ENCODE measurements at regions not wholly inside any gene's neighbourhood (a gene's known extent, or its start where the extent isn't known, plus 50 kb on each side); places are given as distances from the start of the nearest gene placed in this dataset.

GRCh38 chr7:25361863-25362262 is 133.6 kb upstream of the NPVF start:
- Histone ChIP-seq H3K27me3 (replicated peaks; ENCODE audit: control insufficient read depth, insufficient read depth, low read length) (no peaks in the 10 kb centered on the region), H3K4me3 (replicated peaks; ENCODE audit: low read depth, low read length) (no peak overlapping the region), H3K36me3 (ENCODE audit: control insufficient read depth, insufficient read depth, low read length) (no peaks in the 10 kb centered on the region)
- TF ChIP-seq CTCF (IDR thresholded peaks at IDR 0.05; ENCODE audit: insufficient read depth, low read length, poor library complexity, severe bottlenecking), result no peak
- no peak for DNase-seq (ENCODE audit: extremely low read depth, insufficient read length)

GRCh38 chr7:25368599-25369201 is 140.4 kb upstream of the NPVF start:
- Histone ChIP-seq H3K27me3 (replicated peaks; ENCODE audit: control insufficient read depth, insufficient read depth, low read length) (no peaks in the 10 kb centered on the region), H3K4me3 (replicated peaks; ENCODE audit: low read depth, low read length) (no peak overlapping the region), H3K36me3 (ENCODE audit: control insufficient read depth, insufficient read depth, low read length) (no peaks in the 10 kb centered on the region)
- no peak for TF ChIP-seq CTCF (IDR thresholded peaks at IDR 0.05; ENCODE audit: insufficient read depth, low read length, poor library complexity, severe bottlenecking)
- DNase-seq (ENCODE audit: extremely low read depth, insufficient read length), result no peak

- Histone ChIP-seq H3K36me3 (ENCODE audit: control insufficient read depth, insufficient read depth, low read length) (no peaks in the 10 kb centered on the region), H3K27me3 (replicated peaks; ENCODE audit: control insufficient read depth, insufficient read depth, low read length) (no peaks in the 10 kb centered on the region), H3K4me3 (replicated peaks; ENCODE audit: low read depth, low read length) (no peak overlapping the region)
- TF ChIP-seq CTCF (IDR thresholded peaks at IDR 0.05; ENCODE audit: insufficient read depth, low read length, poor library complexity, severe bottlenecking), result no peak
- DNase-seq (ENCODE audit: extremely low read depth, insufficient read length), result no peak
Observed at GRCh38 chr7:25369786-25370185, 141.5 kb upstream of the NPVF start.

- Histone ChIP-seq H3K36me3 (ENCODE audit: control insufficient read depth, insufficient read depth, low read length) (no peaks in the 10 kb centered on the region), H3K27me3 (replicated peaks; ENCODE audit: control insufficient read depth, insufficient read depth, low read length) (no peaks in the 10 kb centered on the region), H3K4me3 (replicated peaks; ENCODE audit: low read depth, low read length) (no peak overlapping the region)
- no peak for DNase-seq (ENCODE audit: extremely low read depth, insufficient read length)
- no peak for TF ChIP-seq CTCF (IDR thresholded peaks at IDR 0.05; ENCODE audit: insufficient read depth, low read length, poor library complexity, severe bottlenecking)
Observed at GRCh38 chr7:25371972-25372371, 143.7 kb upstream of the NPVF start.

GRCh38 chr7:25375805-25376600 is 147.7 kb upstream of the NPVF start:
- TF ChIP-seq CTCF (IDR thresholded peaks at IDR 0.05; ENCODE audit: insufficient read depth, low read length, poor library complexity, severe bottlenecking), result no peak
- no peaks in the 10 kb centered on the region for H3K36me3 ChIP-seq (ENCODE audit: control insufficient read depth, insufficient read depth, low read length)
- no peak for DNase-seq (ENCODE audit: extremely low read depth, insufficient read length)
- no peak overlapping the region for H3K4me3 ChIP-seq (replicated peaks; ENCODE audit: low read depth, low read length)
- no peaks in the 10 kb centered on the region for H3K27me3 ChIP-seq (replicated peaks; ENCODE audit: control insufficient read depth, insufficient read depth, low read length)

Measured in GM06990 (cell line).